Heart left ventricle (tissue), 13 donors: ENCODE measurements at regions not wholly inside any gene's neighbourhood (a gene's known extent, or its start where the extent isn't known, plus 50 kb on each side); places are given as distances from the start of the nearest gene placed in this dataset.

Experiments used
- POLR2A ChIP-seq, 2 donors: fragments of 450-650 bp; IDR thresholded peaks; one replicate each; pipeline ENCODE4 v1.6.1; 2017; ENCODE audit warnings: antibody characterized with exemption in 2 of 2, mild to moderate bottlenecking in 2 of 2, moderate library complexity in 2 of 2
- TF ChIP-seq, protein P1 (sequence below), 12 donors: fragments of 200-600 bp; sonication (generic) in 4 of 12; IDR thresholded peaks; one replicate each; pipeline versions ENCODE4 v1.5.0 to v1.8.0; 2018 to 2022; ENCODE audit warnings: antibody characterized with exemption in 12 of 12, mild to moderate bottlenecking in 5 of 12
- donor health status: ischemic (EF 13 %, LVEDD 7.1; RV severe dilation, severe dysfunction).
- donor health status: DM: no; HTN: yes; CAD: no.
- donor health status: DM: no; HTN: no; CAD: no.
- donor health status: ischemic (EF 25% LVEDD 6.9; RV normal size, moderate dysfunction).
- donor health status: ischemic (EF 25% LVEDD 5.7; RV mildly dilated, moderate dysfunction).
- donor health status: ischemic (EF 35%, LVEDD 5.7; RV mildly dilated, moderate dysfunction).
- donor health status: nonischemic (EF 11% LVEDD 7.7; RV severe dilation, severe dysfunction).
- donor health status: DM: yes; HTN: yes; CAD: no.
- donor health status: PGD.
- donor health status: ischemic (EF 29% LVEDD 5.4; RV normal size, mild dysfunction).
- donor health status: nonischemic (EF 23%, LVEDD 6.1; RV moderate dilation, normal function).

- TF ChIP-seq, protein P1, sequence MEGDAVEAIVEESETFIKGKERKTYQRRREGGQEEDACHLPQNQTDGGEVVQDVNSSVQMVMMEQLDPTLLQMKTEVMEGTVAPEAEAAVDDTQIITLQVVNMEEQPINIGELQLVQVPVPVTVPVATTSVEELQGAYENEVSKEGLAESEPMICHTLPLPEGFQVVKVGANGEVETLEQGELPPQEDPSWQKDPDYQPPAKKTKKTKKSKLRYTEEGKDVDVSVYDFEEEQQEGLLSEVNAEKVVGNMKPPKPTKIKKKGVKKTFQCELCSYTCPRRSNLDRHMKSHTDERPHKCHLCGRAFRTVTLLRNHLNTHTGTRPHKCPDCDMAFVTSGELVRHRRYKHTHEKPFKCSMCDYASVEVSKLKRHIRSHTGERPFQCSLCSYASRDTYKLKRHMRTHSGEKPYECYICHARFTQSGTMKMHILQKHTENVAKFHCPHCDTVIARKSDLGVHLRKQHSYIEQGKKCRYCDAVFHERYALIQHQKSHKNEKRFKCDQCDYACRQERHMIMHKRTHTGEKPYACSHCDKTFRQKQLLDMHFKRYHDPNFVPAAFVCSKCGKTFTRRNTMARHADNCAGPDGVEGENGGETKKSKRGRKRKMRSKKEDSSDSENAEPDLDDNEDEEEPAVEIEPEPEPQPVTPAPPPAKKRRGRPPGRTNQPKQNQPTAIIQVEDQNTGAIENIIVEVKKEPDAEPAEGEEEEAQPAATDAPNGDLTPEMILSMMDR (IDR thresholded peaks at IDR 0.05): no peak
- no peak for TF ChIP-seq POLR2A (IDR thresholded peaks at IDR 0.05)
These were observed 293.9 kb upstream of the NPSR1 start for GRCh38 chr7:34364130-34364529.
